Fibroblast of pulmonary artery (primary cell): ENCODE measurements at regions not wholly inside any gene's neighbourhood (a gene's known extent, or its start where the extent isn't known, plus 50 kb on each side); places are given as distances from the start of the nearest gene placed in this dataset.

Source experiments
- DNase-seq: peaks from one replicate; pipeline ENCODE4 v3.0.0-alpha.2; 2010; ENCODE audit warnings: low read depth
- H3K4me3 ChIP-seq: replicated peaks from 2 replicates; pipeline ENCODE4 v1.5.1; 2011; ENCODE audit warnings: low read depth, mild to moderate bottlenecking, control low read depth, low read length, moderate library complexity
- TF ChIP-seq, protein P1 (sequence below): IDR thresholded peaks from 2 replicates; pipeline ENCODE4 v1.5.1; 2011; ENCODE audit warnings: mild to moderate bottlenecking, control low read depth, low read length, inconsistent platforms; ENCODE audit errors: missing control alignments

DNA sequence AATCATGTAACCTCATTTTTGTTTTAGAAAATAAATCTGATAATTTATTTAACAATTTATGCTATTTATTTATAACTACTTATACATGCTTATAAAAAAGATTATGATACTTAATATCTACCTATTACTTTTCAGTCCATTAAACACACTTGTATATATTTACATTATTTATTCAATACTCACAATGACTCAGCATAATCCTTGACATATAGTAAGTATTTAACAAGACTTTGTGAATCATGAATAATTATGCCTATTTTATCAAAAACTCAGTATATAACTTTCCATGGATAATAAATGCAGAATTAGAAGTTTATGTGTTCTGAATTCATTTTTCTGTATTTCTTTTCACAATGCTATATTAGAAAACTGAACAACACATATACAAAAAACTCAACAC is 266.0 kb upstream of the STAC start:
- no peak overlapping the region for H3K4me3 ChIP-seq
- DNase-seq: no peak
- TF ChIP-seq, protein P1, sequence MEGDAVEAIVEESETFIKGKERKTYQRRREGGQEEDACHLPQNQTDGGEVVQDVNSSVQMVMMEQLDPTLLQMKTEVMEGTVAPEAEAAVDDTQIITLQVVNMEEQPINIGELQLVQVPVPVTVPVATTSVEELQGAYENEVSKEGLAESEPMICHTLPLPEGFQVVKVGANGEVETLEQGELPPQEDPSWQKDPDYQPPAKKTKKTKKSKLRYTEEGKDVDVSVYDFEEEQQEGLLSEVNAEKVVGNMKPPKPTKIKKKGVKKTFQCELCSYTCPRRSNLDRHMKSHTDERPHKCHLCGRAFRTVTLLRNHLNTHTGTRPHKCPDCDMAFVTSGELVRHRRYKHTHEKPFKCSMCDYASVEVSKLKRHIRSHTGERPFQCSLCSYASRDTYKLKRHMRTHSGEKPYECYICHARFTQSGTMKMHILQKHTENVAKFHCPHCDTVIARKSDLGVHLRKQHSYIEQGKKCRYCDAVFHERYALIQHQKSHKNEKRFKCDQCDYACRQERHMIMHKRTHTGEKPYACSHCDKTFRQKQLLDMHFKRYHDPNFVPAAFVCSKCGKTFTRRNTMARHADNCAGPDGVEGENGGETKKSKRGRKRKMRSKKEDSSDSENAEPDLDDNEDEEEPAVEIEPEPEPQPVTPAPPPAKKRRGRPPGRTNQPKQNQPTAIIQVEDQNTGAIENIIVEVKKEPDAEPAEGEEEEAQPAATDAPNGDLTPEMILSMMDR: no peak

DNA sequence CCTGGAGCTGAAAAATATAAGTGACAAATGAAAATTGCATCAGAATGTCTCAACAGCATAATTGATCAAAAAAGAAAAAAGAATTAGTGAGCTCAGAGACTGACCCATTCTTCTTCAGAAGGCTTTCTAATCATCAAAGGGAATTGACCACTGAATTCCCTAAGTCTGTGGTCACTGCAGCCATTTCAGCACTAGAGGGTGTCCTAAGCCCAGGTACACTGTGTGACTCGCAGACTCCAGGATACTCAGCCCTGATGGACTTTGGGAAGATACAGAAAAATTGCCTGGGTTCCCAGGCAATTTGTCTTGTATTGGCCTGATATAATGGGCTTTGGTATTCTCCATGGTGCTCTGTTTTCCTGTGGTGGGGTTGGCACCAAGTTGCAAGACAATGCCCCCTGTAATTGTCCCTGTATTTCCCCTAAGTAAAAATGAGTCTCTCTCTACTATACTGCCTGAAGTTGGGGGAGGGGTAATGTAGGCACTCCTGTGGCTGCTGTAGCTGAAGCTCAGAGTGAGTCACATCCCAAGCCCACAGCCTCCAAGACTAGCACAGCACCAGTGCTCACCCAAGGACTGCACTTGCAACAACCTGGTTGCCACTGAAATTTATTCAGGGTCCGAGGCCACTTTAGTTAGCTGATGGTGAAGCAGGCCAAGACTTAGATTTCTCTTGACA is 256.0 kb upstream of the STAC start:
- TF ChIP-seq, protein P1: peak; percentile 89
- peak; percentile 84 for DNase-seq
- no peak overlapping the region for H3K4me3 ChIP-seq

DNA sequence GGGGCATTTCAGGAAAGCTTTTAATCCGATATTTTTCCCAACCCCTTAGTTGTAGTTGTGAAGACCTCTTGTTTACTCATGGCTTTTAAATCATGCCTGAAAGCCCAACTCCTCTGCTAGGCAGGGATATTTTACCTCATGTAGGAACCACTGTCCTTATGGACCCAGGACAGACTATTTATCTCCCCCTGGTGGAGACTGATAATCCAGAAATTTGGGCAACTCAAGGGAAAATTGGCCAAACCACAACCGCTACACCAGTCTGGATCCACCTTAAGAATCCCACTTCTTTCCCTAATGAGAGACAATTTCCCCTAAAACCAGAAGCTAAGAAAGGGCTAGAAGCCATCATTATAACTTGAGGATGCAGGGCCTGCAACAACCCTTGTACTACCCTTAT is 248.1 kb upstream of the STAC start:
- H3K4me3 ChIP-seq: no peak overlapping the region
- DNase-seq: no peak
- TF ChIP-seq, protein P1: peak; percentile 12

DNA sequence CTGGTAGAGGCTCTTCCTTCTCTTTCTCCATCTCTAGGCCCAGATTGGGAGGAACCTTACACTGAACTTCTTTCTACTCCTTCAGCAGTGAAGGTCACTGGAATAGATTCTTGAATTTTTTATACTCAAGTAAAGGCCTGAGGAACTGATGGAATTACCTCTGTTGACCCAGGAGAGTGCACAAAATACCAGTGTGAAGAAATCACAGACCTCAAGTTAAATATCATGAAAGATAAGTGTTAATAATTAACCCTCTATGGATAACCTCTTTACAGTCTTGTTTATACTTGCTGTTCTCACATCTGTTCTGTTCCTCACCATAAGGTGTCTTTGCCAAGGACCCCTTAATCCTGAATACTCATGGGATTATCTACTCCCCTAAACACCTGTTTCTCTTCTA is 244.4 kb upstream of the STAC start:
- DNase-seq: no peak
- H3K4me3 ChIP-seq: no peak overlapping the region
- TF ChIP-seq, protein P1: no peak

DNA sequence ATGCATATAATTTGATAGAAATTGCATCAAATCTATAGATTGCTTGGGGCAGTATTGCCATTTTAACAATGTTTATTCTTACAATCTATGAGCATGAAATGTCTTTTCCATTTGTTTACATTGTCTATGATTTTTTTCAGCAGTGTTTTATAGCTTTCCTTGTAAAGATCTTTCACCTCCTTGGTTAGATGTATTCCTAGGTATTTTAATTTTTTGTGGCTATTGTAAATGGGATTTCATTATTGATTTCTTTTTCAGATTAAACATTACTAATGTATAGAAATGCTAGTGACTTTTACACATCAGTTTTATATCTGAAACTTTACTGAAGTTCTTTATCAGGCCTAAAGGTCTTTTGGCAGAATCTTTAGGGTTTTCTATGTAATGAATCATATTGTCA is 237.6 kb upstream of the STAC start:
- H3K4me3 ChIP-seq: no peak overlapping the region
- no peak for DNase-seq
- TF ChIP-seq, protein P1: no peak

DNA sequence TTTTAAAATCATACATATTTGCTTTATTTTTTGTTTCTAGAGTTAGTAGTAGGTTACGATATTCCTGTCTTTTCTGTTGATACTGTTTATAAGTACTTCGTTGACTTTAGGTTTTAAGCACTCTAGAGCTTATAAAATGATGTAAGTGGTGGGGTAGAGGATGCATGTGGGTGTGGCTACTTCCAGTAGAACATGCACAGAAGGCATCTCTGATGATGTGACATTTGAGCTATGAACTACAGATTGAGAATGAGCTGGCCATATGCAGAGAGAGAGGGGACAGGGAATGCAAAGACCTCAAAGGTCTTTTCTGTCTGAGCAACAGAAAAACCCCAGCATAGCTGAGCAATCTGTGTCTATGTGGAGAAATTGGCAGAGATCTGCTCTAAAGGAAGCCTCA is 233.9 kb upstream of the STAC start:
- no peak overlapping the region for H3K4me3 ChIP-seq
- TF ChIP-seq, protein P1: no peak
- DNase-seq: no peak

DNA sequence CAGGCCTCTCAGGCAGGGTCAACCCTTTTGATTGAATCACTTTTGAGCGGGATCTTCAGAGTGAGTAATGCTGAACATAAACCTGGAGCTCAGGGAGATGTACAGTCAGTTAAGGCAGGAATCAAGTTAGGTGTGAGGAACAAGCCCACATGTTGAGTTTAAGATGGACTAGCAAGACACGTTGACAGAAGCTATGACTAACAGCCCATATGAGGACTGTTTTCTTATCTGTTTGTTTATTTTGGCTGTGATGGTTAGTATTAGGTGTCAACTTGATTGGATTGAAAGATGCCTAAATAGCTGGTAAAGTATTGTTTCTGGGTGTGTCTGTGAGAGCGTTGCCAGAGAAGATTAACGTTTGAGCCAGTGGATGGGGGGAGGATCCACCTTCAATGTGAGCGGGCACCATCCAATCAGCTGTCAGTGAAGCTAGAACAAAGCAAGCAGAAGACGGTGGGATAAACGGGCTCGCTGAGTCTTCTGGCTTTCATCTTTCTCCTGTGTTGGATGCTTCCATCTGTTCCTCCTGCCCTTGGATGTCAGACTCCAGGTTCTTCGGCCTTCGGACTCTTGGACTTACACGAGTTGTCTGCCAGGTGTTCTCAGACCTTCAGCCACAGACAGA is 232.3 kb upstream of the STAC start:
- no peak overlapping the region for H3K4me3 ChIP-seq
- TF ChIP-seq, protein P1: no peak
- no peak for DNase-seq
